ENCODE measurements at regions not wholly inside any gene's neighbourhood (a gene's known extent, or its start where the extent isn't known, plus 50 kb on each side); places are given as distances from the start of the nearest gene placed in this dataset.

GRCh38 chr13:95356916-95357315 lies 55.7 kb upstream of the ABCC4 start:
- DNase-seq (no peak), ATAC-seq (no peak)
- peaks cover 0 to 16% (median 8%) of the 10 kb centered on the region in 9 donors for H3K4me1 ChIP-seq
- H3K4me3 ChIP-seq, result no peak overlapping the region
- peaks cover 0 to 19% (median 0%) of the 10 kb centered on the region in 11 donors for H3K9me3 ChIP-seq
- no peak for TF ChIP-seq CTCF (IDR thresholded peaks at IDR 0.05)
- 95% methylated on average over 2 of the region's 2 CpGs for WGBS, 2 donors
- H3K27me3 ChIP-seq, result peaks cover 0 to 4% (median 0%) of the 10 kb centered on the region in 7 donors
- intact Hi-C loops (cut with DNase I), result no loop called here
- H3K36me3 ChIP-seq, result no peaks in the 10 kb centered on the region
- no peak overlapping the region for H3K27ac ChIP-seq

- ATAC-seq, result no peak
- Histone ChIP-seq H3K27ac (no peak overlapping the region), H3K9me3 (peaks cover 0 to 20% (median 0%) of the 10 kb centered on the region in 11 donors), H3K36me3 (no peaks in the 10 kb centered on the region), H3K27me3 (peaks cover 0 to 4% (median 0%) of the 10 kb centered on the region in 7 donors), H3K4me1 (peaks cover 0 to 16% (median 8%) of the 10 kb centered on the region in 9 donors), H3K4me3 (no peak overlapping the region)
- DNase-seq, result no peak
- TF ChIP-seq CTCF (IDR thresholded peaks at IDR 0.05), result no peak
- WGBS, 2 donors, result 76 to 87% methylated on average over 4 of the region's 4 CpGs
- intact Hi-C loops (cut with DNase I), result no loop called here
These were observed 56.6 kb upstream of the ABCC4 start for GRCh38 chr13:95357875-95358274.

- peaks cover 0 to 6% (median 5%) of the 10 kb centered on the region in 9 donors for H3K4me1 ChIP-seq
- H3K36me3 ChIP-seq, result no peaks in the 10 kb centered on the region
- ATAC-seq (no peak), DNase-seq (no peak)
- H3K9me3 ChIP-seq, result peaks cover 0 to 29% (median 0%) of the 10 kb centered on the region in 11 donors
- H3K4me3 ChIP-seq, result no peak overlapping the region
- intact Hi-C loops (cut with DNase I), result no loop called here
- TF ChIP-seq CTCF (IDR thresholded peaks at IDR 0.05), result no peak
- H3K27ac ChIP-seq, result no peak overlapping the region
- 53 to 58% methylated on average over 3 of the region's 3 CpGs for WGBS, 2 donors
- H3K27me3 ChIP-seq, result peaks cover 0 to 4% (median 0%) of the 10 kb centered on the region in 7 donors
These were observed 58.8 kb upstream of the ABCC4 start for GRCh38 chr13:95360052-95360451.

- H3K9me3 ChIP-seq, result peaks cover 0 to 29% (median 0%) of the 10 kb centered on the region in 11 donors
- no peak overlapping the region for H3K4me3 ChIP-seq
- H3K27ac ChIP-seq, result no peak overlapping the region
- DNase-seq (no peak), ATAC-seq (no peak)
- TF ChIP-seq CTCF (IDR thresholded peaks at IDR 0.05), result no peak
- H3K4me1 ChIP-seq, result peaks cover 0 to under 1% (median 0%) of the 10 kb centered on the region in 9 donors
- 73 to 76% methylated on average over 9 of the region's 9 CpGs for WGBS, 2 donors
- intact Hi-C loops (cut with DNase I), result no loop called here
- peaks cover 0 to 4% (median 0%) of the 10 kb centered on the region in 7 donors for H3K27me3 ChIP-seq
- H3K36me3 ChIP-seq, result no peaks in the 10 kb centered on the region
These were observed 59.3 kb upstream of the ABCC4 start for GRCh38 chr13:95360464-95361097.

Data from heart right ventricle (tissue), 16 donors.